DMS153 treated with DMSO at 0.1 percent for 48 hours (cell line): ENCODE measurements at regions not wholly inside any gene's neighbourhood (a gene's known extent, or its start where the extent isn't known, plus 50 kb on each side); places are given as distances from the start of the nearest gene placed in this dataset.
"Not testable (repeated sequence)": the region's sequence is repeated elsewhere in the genome, so short reads cannot be mapped to it uniquely, and the experiment has no call there.

Source experiments
- DNase-seq: peaks from one replicate; lab custom pipeline; 2025; ENCODE audit not compliant: unreplicated experiment; lab: John Stamatoyannopoulos, UW

- no peak for DNase-seq
These were observed 225.8 kb upstream of the PROX1 start for GRCh38 chr1:213761845-213762407.

- DNase-seq, result no peak
These were observed 220.1 kb upstream of the PROX1 start for GRCh38 chr1:213767683-213768082.

- no peak for DNase-seq
These were observed 215.4 kb upstream of the PROX1 start for GRCh38 chr1:213772128-213773063.

- no peak for DNase-seq
These were observed 213.8 kb upstream of the PROX1 start for GRCh38 chr1:213773975-213774374.

- no peak for DNase-seq
These were observed 210.8 kb upstream of the PROX1 start for GRCh38 chr1:213776969-213777368.

GRCh38 chr1:213779228-213779627 is 208.5 kb upstream of the PROX1 start:
- peak; percentile 15 for DNase-seq

GRCh38 chr1:213782941-213783672 is 204.7 kb upstream of the PROX1 start:
- DNase-seq, result no peak

- DNase-seq, result peak; percentile 28
These were observed 203.9 kb upstream of the PROX1 start for GRCh38 chr1:213783893-213784292.

- no peak for DNase-seq
These were observed 201.1 kb upstream of the PROX1 start for GRCh38 chr1:213786683-213787082.

- DNase-seq, result no peak
These were observed 197.2 kb upstream of the PROX1 start for GRCh38 chr1:213790565-213790964.

GRCh38 chr1:213793482-213794067 is 194.2 kb upstream of the PROX1 start:
- no peak for DNase-seq

- no peak for DNase-seq
These were observed 191.2 kb upstream of the PROX1 start for GRCh38 chr1:213796525-213796924.

GRCh38 chr1:213808288-213808687 is 179.5 kb upstream of the PROX1 start:
- DNase-seq, result not testable (repeated sequence)

- DNase-seq, result no peak
These were observed 170.6 kb upstream of the PROX1 start for GRCh38 chr1:213817156-213817555.

GRCh38 chr1:213820362-213821149 is 167.2 kb upstream of the PROX1 start:
- peak; percentile 68 for DNase-seq

- no peak for DNase-seq
These were observed 166.4 kb upstream of the PROX1 start for GRCh38 chr1:213821175-213821942.

GRCh38 chr1:213821943-213822334 is 165.8 kb upstream of the PROX1 start:
- no peak for DNase-seq

GRCh38 chr1:213826891-213827290 is 160.9 kb upstream of the PROX1 start:
- no peak for DNase-seq

- no peak for DNase-seq
These were observed 158.9 kb upstream of the PROX1 start for GRCh38 chr1:213828867-213829266.

- DNase-seq, result no peak
These were observed 158.0 kb upstream of the PROX1 start for GRCh38 chr1:213829780-213830179.
